NCI-H82 treated with DMSO at 0.1 percent for 48 hours (cell line): ENCODE measurements at regions not wholly inside any gene's neighbourhood (a gene's known extent, or its start where the extent isn't known, plus 50 kb on each side); places are given as distances from the start of the nearest gene placed in this dataset.
"Not testable (repeated sequence)": the region's sequence is repeated elsewhere in the genome, so short reads cannot be mapped to it uniquely, and the experiment has no call there.

Experiments used
- DNase-seq: peaks from one replicate; lab custom pipeline; 2025; ENCODE audit not compliant: unreplicated experiment; lab: John Stamatoyannopoulos, UW

DNA sequence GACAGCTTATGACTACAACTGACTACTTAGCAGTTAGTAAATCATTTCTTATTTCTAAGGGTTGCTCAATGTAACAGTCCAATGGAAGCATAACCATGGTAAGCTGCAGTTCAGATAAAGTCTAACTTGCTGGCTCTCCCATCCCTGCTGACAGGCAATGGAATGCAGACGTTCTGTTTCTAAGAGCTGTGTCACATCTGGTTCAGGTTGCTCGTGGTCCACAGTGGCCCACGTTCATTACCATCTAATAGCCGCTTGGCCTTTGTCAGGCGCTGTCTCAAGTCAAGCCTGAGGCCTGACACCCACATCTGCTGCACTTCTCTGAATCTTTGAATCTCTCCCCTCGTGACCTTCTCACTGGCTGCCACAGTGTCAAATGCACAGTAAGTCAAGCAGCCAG, 240.8 kb downstream of the FGFR2 start:
- no peak for DNase-seq

DNA sequence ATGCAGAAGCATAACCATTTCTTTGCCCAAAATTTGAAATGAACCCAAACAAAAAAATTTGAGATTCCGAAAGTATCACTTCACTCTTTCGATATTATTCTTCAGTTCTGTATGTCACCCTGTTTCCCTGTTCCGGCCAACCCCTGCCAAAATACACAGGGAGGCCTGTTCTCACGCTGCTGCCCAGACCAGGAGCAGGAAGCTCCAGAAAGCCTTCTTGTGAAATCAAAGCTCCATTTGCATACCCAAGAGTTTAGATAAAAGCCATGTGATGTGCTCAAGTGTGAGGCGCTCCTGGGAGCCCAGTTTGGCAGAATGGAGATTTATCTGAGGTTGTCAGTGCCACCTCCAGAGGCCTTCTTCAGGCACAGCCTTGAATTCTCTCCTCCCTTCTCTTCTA, 236.2 kb downstream of the FGFR2 start:
- DNase-seq, result no peak

DNA sequence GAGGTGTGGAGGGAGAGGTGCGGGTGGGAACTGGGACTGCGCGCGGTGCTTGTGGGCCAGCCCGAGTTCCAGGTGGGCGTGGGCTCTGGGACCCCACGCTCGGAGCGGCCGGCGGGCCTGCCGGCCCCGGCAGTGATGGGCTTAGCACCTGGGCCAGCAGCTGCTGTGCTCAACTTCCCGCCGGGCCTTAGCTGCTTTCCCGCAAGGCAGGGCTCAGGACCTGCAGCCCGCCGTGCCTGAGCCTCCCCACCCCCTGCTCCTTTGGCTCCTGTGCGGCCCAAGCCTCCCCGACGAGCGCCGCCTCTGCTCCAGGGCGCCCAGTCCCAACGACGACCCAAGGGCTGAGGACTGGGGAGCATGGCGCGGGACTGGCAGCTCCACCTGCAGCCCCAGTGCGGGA, 232.7 kb downstream of the FGFR2 start:
- DNase-seq, result no peak

DNA sequence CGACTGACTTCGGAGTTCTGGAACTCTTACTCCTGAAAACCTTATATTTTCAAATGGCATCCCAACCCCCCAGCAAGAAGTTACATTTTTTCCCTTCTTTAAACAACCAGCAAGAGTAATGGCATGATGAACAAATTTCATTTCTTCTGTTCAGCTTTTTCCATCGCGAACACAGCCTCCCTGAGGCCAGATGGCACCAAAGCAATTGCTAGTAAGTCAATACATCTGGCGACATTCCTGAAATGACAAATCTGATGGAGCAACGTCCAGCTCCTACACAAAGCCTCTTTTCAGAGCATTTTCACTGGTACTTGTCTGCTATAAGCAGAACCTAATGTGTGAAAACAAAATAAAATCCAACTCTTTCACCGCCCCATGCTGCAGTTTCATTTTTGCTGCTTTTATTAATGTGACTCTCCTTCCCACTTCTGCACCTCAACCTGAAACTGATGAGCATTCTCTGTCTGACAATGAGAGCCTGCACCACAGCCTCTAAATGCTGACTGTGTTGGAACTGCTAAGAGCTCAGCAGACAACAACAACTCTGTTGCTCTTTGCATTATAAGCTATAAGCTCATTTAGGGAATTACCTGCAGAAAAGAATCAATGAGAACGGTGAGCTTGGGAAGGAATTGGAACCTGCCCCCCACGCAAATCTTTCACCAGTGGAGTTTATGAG, 229.8 kb downstream of the FGFR2 start:
- DNase-seq, result peak; percentile 47

DNA sequence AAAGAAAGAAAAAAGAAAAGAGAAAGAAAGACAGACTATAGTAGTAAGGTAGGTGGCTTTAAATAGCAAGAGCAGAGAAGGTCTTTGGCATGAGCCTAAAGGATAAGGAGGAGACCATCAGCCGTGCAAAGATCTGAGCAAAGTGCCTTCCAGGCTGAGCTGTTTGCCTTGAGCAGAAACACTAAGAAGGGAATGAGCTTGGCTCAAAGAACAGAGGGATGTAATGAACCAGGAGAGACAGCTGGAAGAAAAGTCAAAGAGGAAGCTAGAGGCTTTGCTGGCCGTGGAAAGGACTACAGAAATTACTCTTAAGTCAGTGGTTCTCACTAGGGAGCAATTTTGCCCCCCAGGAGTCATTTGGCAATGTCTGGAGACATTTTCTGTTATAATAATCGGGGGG, 228.6 kb downstream of the FGFR2 start:
- DNase-seq, result peak; percentile 3

DNA sequence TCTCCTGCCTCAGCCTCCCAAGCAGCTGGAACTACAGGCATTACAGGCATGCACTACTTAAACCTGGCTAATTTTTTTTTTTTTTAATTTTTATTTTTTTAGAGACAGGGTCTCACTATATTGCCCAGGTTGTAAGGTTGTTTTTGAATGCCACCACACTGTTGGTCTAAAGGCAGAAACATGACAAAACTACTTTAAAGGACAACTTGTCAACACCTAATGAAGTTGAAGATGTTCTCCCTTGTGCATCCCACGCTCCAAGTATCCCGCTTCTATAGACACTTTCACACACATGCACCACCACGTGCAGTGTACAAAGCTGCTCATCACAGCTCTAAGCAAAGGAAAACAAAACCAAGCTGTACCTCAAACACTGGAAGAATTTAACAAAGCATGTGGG, 226.4 kb downstream of the FGFR2 start:
- DNase-seq, result no peak

DNA sequence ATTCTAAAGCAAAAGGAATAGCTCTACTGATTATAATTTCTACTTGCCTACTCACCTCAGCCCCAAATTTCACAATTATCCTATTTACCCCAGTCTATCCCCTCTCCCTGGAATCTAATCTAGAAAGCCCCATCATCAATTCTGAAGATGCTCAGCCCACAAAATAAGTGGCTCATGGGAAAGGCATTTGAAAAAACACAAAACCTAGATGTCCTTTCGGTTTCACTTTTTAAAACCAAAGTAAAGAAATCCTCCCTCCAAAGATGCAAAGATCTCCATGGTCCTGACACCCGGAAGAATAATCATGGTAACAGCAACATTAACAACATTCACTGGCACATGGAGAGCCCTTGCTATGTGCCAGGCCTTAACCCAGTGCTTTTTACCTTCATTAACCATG, 224.8 kb downstream of the FGFR2 start:
- no peak for DNase-seq

DNA sequence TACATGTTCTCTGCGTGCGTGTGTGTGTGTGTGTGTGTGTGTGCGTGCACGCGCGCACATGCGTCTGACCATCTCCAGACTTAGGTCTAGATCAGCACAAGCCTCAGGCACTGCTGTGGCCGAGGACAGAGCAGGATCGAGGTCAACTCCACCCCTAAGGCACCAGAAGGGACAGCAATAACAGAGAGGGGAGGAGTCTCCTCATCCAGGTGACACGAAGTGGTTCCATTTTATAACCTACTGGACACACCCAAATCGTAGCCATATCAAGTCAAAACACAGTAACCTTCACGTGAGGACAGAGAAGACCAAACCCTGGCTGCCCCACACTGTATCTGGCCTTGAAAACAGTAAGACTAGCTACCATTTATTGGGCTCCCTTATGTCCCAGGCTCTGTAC, 224.1 kb downstream of the FGFR2 start:
- DNase-seq, result no peak

DNA sequence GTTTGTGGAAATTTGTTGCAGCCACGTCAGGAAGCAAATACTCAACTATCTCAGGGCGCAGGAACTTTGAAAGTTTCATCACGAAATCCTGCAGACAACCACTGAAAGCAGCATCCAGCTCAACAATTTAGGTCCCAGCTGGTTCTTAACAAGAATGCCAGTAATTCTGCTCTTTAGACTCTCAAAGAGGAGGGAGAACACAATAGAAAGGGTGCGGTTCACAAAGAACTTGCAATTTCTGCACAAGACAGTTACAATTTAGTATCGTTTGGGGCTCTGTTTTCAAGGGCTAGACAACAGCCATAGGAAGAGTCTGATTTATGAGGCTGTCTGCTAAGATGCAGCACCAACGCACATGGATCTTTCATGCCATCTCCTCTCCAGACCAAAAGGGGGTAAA, 223.1 kb downstream of the FGFR2 start:
- no peak for DNase-seq

DNA sequence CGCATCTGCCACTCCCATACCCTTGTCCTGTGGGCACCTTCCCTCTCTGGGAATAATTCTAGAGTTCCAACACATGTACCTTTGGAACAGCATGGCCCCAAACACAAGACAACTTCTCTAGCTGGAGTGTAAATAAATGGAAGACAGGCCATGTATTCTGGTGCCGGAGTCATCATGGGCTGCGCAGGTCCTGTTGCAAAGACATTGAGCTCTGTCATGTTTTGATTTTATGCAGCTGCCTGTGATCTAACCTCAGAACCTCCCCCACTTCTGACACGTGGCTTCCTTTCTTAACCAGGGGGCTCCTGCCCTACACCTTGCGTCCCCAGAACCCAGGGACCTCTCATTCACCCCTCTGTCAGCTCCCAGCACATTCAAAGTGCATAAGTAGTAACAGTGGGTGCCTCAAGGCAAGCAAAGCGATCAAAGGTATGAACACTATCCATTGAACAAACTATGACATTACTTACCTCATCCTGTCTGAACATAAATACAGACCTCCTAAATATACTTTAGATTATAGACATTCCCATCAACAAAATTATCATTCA, 219.9 kb downstream of the FGFR2 start:
- DNase-seq, result no peak

DNA sequence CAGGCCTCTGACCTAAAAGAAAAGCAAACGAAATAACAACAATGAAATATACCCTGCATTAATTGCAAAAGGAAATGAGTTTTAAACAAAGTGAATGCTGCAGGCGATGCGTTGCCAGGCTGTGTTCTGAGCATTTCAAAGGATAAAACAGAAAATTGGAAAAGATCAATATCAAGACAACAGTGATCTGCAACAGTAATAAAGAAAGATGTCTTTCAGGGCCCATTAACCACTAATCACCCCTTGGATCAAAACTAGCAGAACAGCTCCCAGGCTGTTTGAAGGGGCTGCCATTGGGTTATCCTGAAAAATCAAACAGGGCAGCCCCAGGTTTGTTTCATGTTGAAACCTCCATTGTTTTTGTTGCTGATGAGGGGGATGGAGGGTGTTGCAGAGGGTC, 219.2 kb downstream of the FGFR2 start:
- no peak for DNase-seq

DNA sequence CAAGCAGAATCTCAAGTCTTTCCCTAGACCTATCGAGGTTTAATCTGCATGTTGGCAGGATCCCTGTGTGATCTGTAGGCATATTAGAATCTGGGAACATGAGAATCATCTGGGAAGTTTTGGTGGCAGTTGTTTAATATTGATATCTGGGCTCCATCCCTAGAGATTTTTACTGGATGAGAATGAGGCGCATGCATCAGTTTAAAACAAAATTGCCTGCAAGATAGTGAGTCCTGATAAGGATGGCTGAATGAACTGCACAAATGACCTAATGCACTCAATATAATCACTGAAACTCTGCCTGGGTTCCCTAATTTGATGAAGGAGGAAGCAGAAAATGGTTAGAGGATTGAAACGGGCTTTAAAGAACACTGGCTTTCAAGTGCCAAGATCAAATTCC, 218.0 kb downstream of the FGFR2 start:
- no peak for DNase-seq

DNA sequence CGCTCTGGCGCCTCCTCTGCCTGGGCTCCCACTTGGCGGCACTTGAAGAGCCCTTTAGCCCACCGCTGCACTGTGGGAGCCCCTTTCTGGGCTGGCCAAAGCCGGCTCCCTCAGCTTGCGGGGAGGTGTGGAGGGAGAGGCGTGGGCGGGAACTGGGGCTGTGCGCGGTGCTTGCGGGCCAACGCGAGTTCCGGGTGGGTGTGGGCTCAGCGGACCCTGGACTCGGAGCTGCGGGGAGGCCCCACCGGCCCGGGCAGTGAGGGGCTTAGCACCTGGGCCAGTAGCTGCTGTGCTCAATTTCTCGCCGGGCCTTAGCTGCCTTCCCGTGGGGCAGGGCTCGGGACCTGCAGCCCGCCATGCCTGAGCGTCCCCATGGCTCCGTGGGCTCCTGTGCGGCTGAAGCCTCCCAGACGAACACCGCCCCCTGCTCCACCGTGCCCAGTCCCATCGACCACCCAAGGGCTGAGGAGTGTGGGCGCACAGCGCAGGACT, 216.2 kb downstream of the FGFR2 start:
- not testable (repeated sequence) for DNase-seq

DNA sequence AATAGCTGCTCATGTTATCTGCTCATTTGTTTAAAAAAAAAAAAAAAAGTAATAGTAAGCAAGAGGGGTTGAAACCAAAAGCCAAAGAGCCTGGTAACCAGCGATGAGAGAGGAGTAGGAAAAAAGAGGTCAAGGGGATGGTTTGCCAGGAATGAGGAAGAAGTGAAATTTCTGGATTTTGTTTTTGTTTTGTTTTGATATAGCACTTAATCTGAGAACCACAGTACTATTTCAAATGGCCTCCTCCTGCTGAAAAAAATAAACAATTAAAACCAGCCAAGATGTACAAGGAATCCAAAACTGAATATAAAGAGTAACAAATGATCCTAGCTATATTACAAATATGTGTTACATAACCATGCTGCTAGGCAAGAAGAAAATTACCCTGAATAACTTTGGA, 213.1 kb downstream of the FGFR2 start:
- no peak for DNase-seq

DNA sequence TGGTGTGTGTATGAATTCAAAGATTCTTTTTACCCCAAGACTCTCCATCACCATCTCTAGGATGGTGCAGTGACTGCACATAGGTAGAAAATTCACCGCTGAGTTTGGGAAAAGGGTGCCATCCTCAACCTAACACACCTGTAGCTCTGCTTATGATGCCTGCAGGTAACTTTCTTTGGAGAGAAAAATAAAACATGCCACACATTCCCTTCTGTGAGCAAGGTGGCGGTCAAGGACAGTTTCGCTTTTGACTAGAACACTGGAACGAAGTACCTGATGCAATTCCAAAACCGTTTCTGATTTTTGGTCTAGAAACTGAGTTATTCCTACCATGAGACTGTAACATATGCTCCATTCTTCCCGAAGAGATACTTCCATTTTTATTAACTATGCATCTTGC, 205.6 kb downstream of the FGFR2 start:
- no peak for DNase-seq

DNA sequence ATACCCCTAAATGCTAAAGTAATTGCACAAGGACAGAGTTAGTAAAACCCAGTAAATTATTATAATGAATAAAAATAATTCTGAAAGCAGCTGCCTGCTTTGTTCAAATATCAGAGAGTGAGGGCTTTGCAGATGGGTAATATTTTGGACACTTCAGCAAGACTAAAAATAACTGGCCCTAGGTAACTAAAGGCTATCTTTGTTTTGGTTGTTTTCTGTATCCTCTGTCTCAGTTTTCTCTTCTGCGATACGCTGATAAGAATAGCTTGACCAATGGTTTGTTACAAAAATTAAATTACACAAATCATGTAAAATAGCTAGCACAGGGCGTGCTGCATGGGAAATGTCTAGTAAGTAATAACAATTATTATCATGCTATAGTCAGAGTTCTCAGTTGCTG, 204.7 kb downstream of the FGFR2 start:
- DNase-seq, result no peak

DNA sequence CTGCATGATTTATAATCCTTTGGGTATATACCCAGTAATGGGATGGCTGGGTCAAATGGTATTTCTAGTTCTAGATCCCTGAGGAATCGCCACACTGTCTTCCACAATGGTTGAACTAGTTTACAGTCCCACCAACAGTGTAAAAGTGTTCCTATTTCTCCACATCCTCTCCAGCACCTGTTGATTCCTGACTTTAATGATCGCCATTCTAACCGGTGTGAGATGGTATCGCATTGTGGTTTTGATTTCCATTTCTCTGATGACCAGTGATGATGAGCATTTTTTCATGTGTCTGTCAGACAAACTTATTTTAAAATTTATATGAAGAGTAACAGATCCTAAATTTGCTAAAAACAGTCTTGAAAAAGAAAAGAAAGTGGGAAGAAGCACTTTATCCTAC, 197.7 kb downstream of the FGFR2 start:
- DNase-seq, result not testable (repeated sequence)

DNA sequence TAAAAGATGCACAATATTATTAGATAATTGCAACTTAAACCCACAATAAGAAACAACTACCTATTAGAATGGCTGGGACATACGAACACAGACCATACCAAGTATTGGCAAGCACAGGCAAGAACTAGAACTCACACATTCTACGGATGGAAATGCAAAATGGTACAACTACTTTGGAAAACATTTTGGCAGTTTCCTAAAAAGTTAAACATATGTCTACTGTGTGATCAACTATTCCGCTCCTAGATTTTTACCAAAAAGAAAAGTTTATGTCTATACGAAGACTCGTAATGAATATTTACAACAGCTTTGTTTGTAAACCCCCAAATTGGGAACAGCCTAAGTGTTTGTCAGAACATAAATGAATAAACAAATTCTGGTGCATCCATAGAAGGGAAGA, 194.7 kb downstream of the FGFR2 start:
- DNase-seq, result no peak

DNA sequence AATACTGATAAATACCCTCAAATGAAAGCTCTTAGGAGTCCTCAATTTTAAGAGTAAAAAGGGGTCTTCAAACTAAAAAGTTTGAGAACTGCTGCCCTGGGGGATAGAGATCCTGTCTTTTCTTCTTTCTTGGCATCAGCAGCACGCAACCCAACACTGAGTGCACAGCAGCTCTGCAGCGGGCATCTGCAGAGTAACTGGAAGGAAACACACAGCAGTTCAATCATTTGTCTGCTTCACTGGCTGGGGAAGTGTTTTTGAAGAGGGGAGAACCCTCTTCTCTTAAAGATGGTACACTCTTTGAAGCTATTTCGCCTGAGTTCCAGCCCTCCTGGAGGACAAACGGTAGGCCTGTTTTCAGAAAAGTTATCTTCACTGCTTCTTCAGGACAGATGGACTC, 193.6 kb downstream of the FGFR2 start:
- DNase-seq, result no peak

DNA sequence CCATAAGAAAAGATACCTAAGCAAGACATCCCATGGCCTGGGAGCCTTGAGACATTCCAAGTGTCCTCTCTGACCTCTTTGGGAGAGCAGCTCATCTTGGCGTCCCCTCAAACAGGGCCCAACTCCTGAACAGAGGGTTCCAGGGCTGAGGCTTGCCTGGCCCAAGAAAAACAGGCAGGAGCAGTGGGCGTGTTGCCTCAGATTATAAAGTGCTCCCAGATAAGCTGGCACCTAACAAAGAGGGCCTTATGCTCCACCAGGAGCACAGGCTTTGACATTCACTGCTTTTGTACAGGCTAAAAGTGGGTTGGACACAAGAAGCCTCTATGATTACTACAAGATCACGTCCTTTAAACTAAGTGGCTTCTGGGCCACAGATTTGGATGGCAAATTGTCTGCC, 193.1 kb downstream of the FGFR2 start:
- no peak for DNase-seq

DNA sequence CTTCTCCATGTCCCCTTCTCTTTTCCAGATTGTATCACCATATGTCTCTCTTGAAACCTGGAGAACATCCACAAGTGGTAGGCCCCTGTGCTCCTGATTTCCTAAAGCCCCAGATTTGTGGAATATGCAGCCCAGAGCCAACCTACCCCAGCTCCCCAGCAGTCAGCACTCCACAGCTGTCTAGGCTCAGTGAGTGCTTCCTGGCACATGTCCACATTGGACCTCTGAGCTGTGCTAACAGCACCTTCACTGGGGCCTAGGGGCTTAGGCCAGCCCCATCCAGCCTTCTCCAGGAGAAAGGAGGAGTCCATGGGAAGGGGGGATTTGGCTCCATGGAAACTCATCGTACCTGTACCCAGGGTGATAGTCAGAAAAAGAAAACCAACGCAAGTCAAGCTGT, 192.7 kb downstream of the FGFR2 start:
- no peak for DNase-seq

DNA sequence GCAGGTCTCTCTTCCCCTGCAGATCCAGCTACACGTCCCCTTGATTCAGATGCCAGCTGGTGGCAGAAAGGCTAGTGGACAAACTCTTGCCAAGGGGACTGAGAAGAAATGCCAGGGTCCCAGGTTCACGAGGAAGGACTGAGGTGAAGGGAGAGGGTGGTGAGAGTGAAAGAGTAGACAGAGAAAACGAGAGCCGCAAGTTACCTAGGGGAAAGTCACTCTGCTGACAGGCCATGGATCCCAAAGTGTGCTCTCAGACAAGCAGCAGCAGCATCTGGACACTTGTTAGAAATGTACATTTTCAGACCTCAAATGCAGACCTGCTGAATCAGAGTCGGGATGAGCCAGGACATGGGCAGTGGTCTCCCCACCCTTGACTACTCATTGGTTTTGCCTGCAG, 192.3 kb downstream of the FGFR2 start:
- no peak for DNase-seq
